SHP77 (cell line): ENCODE measurements at regions not wholly inside any gene's neighbourhood (a gene's known extent, or its start where the extent isn't known, plus 50 kb on each side); places are given as distances from the start of the nearest gene placed in this dataset.
"Not testable (repeated sequence)": the region's sequence is repeated elsewhere in the genome, so short reads cannot be mapped to it uniquely, and the experiment has no call there.

Experiments
- DNase-seq, 2 experiments: peaks; one replicate each; lab custom pipeline; 2025; lab: John Stamatoyannopoulos, UW

DNA sequence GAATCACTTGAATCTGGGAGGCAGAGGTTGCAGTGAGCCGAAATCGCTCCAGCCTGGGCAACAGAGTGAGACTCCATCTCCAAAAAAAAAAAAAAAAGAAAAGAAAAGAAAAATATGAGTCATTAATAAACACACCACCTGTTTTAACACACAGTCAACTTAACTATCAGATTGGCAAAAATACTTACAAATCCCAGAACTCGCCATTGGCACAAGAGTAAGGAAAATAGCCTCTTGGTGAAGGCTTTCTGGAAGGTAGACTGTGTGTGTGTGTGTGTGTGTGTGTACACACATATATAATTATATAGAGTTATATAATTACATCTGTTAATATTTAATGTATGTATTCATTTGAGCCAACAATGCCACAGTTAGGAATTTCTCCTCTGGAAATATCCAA, 63.7 kb upstream of the UXS1 start:
- DNase-seq, result no peak

- no peak for DNase-seq
These were observed 63.0 kb upstream of the UXS1 start for GRCh38 chr2:106257135-106257534.

GRCh38 chr2:106249157-106249828, 55.2 kb upstream of the UXS1 start:
- DNase-seq, result not testable (repeated sequence)

GRCh38 chr2:106248548-106249151, 54.5 kb upstream of the UXS1 start:
- not testable (repeated sequence) for DNase-seq
